ENCODE measurements at regions not wholly inside any gene's neighbourhood (a gene's known extent, or its start where the extent isn't known, plus 50 kb on each side); places are given as distances from the start of the nearest gene placed in this dataset.

- DNase-seq (ENCODE audit: insufficient read length, low spot score) (no peak), FAIRE-seq (no peak)
- no peak for TF ChIP-seq POLR2AphosphoS5 (IDR thresholded peaks at IDR 0.05; ENCODE audit: low read depth, low read length)
- TF ChIP-seq PAX5 (IDR thresholded peaks at IDR 0.05; ENCODE audit: insufficient read depth, low read length, severe bottlenecking): no peak
- no peak for TF ChIP-seq POU2F2 (IDR thresholded peaks at IDR 0.05; ENCODE audit: low read depth, low read length)
- no peak for TF ChIP-seq SPI1 (IDR thresholded peaks at IDR 0.05; ENCODE audit: low read depth, low read length)
- TF ChIP-seq POLR2A (IDR thresholded peaks at IDR 0.05; ENCODE audit: low read depth, low read length): no peak
- no peak for TF ChIP-seq TAF1 (IDR thresholded peaks at IDR 0.05; ENCODE audit: low read depth, low read length)
These were observed 107.0 kb upstream of the ATP8B1 start for GRCh38 chr18:57910134-57910533.

DNA sequence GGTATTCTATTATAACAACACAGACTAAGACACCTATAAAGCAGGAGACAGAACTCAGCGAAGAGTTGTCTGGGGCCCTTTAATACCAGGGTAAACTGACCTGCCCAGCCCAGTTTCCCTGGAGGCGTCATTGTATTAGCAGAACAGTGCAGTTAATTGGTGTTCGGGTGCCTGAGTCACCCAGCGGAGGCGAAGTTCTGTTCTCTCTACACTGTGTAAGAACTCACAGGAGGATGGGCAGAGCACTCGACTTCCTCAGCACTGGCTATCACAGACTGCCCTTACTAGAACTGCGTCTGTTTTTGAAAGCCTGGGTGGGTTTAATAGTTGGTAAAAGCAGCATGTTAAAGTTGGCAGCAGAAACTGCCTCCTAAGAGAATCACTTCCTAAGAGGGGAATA lies 106.5 kb upstream of the ATP8B1 start:
- TF ChIP-seq PAX5 (IDR thresholded peaks at IDR 0.05; ENCODE audit: insufficient read depth, low read length, severe bottlenecking) (no peak), POLR2AphosphoS5 (IDR thresholded peaks at IDR 0.05; ENCODE audit: low read depth, low read length) (no peak), TAF1 (IDR thresholded peaks at IDR 0.05; ENCODE audit: low read depth, low read length) (no peak), POU2F2 (IDR thresholded peaks at IDR 0.05; ENCODE audit: low read depth, low read length) (no peak), SPI1 (IDR thresholded peaks at IDR 0.05; ENCODE audit: low read depth, low read length) (no peak), POLR2A (IDR thresholded peaks at IDR 0.05; ENCODE audit: low read depth, low read length) (no peak)
- FAIRE-seq (no peak), DNase-seq (ENCODE audit: insufficient read length, low spot score) (no peak)

- no peak for DNase-seq (ENCODE audit: insufficient read length, low spot score)
- TF ChIP-seq TAF1 (IDR thresholded peaks at IDR 0.05; ENCODE audit: low read depth, low read length) (no peak), POLR2A (IDR thresholded peaks at IDR 0.05; ENCODE audit: low read depth, low read length) (no peak), PAX5 (IDR thresholded peaks at IDR 0.05; ENCODE audit: insufficient read depth, low read length, severe bottlenecking) (no peak), POU2F2 (IDR thresholded peaks at IDR 0.05; ENCODE audit: low read depth, low read length) (no peak), SPI1 (IDR thresholded peaks at IDR 0.05; ENCODE audit: low read depth, low read length) (no peak), POLR2AphosphoS5 (IDR thresholded peaks at IDR 0.05; ENCODE audit: low read depth, low read length) (no peak)
- no peak for FAIRE-seq
These were observed 105.0 kb upstream of the ATP8B1 start for GRCh38 chr18:57908092-57908491.

DNA sequence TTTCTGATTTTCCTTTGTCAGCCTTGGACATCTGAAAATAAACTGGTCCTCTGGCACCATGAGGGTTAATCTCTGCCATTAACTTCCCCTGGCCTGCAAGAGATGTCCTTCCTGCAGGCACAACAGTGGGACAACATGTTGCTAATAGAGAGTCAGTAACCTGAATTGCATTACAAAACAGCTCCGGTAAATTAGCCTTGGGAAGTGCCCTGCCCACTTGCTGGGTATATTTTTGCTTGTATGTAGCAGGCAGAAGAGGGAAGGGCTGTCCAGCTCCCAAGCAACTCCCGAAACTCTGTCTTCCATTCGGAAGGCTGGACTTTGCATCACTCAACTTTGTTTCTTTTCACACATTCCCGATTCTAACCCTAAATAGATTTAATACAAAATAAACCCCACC lies 104.4 kb upstream of the ATP8B1 start:
- DNase-seq (ENCODE audit: insufficient read length, low spot score): no peak
- TF ChIP-seq TAF1 (IDR thresholded peaks at IDR 0.05; ENCODE audit: low read depth, low read length): no peak
- TF ChIP-seq POU2F2 (IDR thresholded peaks at IDR 0.05; ENCODE audit: low read depth, low read length): no peak
- no peak for TF ChIP-seq POLR2A (IDR thresholded peaks at IDR 0.05; ENCODE audit: low read depth, low read length)
- no peak for TF ChIP-seq PAX5 (IDR thresholded peaks at IDR 0.05; ENCODE audit: insufficient read depth, low read length, severe bottlenecking)
- no peak for TF ChIP-seq SPI1 (IDR thresholded peaks at IDR 0.05; ENCODE audit: low read depth, low read length)
- no peak for TF ChIP-seq POLR2AphosphoS5 (IDR thresholded peaks at IDR 0.05; ENCODE audit: low read depth, low read length)
- no peak for FAIRE-seq

- FAIRE-seq (no peak), DNase-seq (ENCODE audit: insufficient read length, low spot score) (no peak)
- TF ChIP-seq TAF1 (IDR thresholded peaks at IDR 0.05; ENCODE audit: low read depth, low read length) (no peak), POU2F2 (IDR thresholded peaks at IDR 0.05; ENCODE audit: low read depth, low read length) (no peak), POLR2AphosphoS5 (IDR thresholded peaks at IDR 0.05; ENCODE audit: low read depth, low read length) (no peak), SPI1 (IDR thresholded peaks at IDR 0.05; ENCODE audit: low read depth, low read length) (no peak), POLR2A (IDR thresholded peaks at IDR 0.05; ENCODE audit: low read depth, low read length) (no peak), PAX5 (IDR thresholded peaks at IDR 0.05; ENCODE audit: insufficient read depth, low read length, severe bottlenecking) (no peak)
These were observed 103.7 kb upstream of the ATP8B1 start for GRCh38 chr18:57906852-57907251.

DNA sequence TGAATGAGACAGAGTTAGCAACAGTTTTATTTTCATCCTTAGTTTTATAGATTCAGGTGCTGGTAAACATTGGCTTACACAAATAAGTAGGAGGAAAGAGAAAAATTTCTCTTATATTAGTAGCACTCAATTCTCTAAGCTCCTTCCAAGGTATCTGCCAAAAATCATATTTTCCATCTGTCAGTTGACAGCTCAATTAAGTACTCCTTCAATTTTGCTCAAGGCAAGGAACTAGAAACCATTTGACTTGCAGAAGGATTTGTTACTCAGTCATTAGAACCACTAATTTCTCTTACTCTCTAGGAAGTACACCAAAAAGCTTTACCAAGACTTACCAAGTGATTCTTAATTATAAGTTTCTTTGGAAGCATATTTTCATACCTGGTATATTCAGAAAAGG lies 101.4 kb upstream of the ATP8B1 start:
- no peak for TF ChIP-seq PAX5 (IDR thresholded peaks at IDR 0.05; ENCODE audit: insufficient read depth, low read length, severe bottlenecking)
- TF ChIP-seq POU2F2 (IDR thresholded peaks at IDR 0.05; ENCODE audit: low read depth, low read length): no peak
- no peak for TF ChIP-seq TAF1 (IDR thresholded peaks at IDR 0.05; ENCODE audit: low read depth, low read length)
- no peak for TF ChIP-seq POLR2A (IDR thresholded peaks at IDR 0.05; ENCODE audit: low read depth, low read length)
- TF ChIP-seq SPI1 (IDR thresholded peaks at IDR 0.05; ENCODE audit: low read depth, low read length): no peak
- no peak for TF ChIP-seq POLR2AphosphoS5 (IDR thresholded peaks at IDR 0.05; ENCODE audit: low read depth, low read length)
- DNase-seq (ENCODE audit: insufficient read length, low spot score): no peak
- no peak for FAIRE-seq

DNA sequence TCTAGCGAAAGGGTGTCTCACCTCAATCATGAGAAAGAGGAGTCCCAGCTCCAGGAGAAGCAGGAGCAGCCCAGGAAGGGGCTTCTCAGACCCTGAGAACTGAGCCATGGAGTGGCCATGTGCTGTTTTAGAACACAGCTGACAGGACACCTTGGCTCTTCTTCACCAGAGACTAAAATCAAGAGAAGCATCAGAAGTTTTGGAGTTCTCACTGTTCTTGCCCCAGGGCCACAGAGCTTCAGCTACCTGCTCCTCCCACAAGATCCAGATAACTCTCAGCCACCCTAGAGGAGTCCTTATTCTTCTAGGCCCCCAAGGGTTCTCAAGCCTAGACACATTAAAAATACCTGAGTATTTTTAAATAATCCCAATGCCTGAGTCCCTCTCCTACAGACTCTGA lies 99.6 kb upstream of the ATP8B1 start:
- no peak for FAIRE-seq
- DNase-seq (ENCODE audit: insufficient read length, low spot score): no peak
- TF ChIP-seq SPI1 (IDR thresholded peaks at IDR 0.05; ENCODE audit: low read depth, low read length) (no peak), TAF1 (IDR thresholded peaks at IDR 0.05; ENCODE audit: low read depth, low read length) (no peak), POU2F2 (IDR thresholded peaks at IDR 0.05; ENCODE audit: low read depth, low read length) (no peak), POLR2A (IDR thresholded peaks at IDR 0.05; ENCODE audit: low read depth, low read length) (no peak), POLR2AphosphoS5 (IDR thresholded peaks at IDR 0.05; ENCODE audit: low read depth, low read length) (no peak), PAX5 (IDR thresholded peaks at IDR 0.05; ENCODE audit: insufficient read depth, low read length, severe bottlenecking) (no peak)

GRCh38 chr18:57901825-57902589 lies 98.9 kb upstream of the ATP8B1 start:
- no peak for DNase-seq (ENCODE audit: insufficient read length, low spot score)
- no peak for TF ChIP-seq TAF1 (IDR thresholded peaks at IDR 0.05; ENCODE audit: low read depth, low read length)
- no peak for TF ChIP-seq POLR2A (IDR thresholded peaks at IDR 0.05; ENCODE audit: low read depth, low read length)
- no peak for TF ChIP-seq POLR2AphosphoS5 (IDR thresholded peaks at IDR 0.05; ENCODE audit: low read depth, low read length)
- no peak for TF ChIP-seq SPI1 (IDR thresholded peaks at IDR 0.05; ENCODE audit: low read depth, low read length)
- TF ChIP-seq POU2F2 (IDR thresholded peaks at IDR 0.05; ENCODE audit: low read depth, low read length): no peak
- TF ChIP-seq PAX5 (IDR thresholded peaks at IDR 0.05; ENCODE audit: insufficient read depth, low read length, severe bottlenecking): no peak
- no peak for FAIRE-seq

DNA sequence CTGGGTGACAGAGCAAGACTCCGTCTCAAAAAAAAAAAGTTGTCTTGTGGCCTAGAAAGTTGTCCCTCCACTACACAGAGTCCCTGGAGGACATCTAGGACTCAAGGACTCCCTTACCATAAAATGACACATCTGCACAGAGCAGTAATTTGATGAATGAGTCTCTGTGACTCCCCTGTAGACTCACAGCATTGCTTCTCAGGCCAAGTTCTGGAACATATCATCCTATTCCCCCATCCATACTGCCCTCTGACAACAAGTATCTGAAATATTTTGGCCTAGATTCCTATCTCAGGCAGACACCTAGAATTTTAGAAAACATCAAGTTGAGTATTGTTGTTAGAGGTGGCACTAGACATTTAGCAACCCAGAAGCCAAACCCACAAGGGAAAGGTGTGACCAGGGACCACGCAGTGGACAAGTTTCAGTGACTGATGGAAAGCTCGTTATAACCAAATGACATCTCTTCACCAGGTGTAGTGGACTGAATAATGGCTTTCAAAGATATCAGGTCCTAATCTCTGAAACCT lies 97.9 kb upstream of the ATP8B1 start:
- TF ChIP-seq SPI1 (IDR thresholded peaks at IDR 0.05; ENCODE audit: low read depth, low read length) (no peak), POLR2A (IDR thresholded peaks at IDR 0.05; ENCODE audit: low read depth, low read length) (no peak), POU2F2 (IDR thresholded peaks at IDR 0.05; ENCODE audit: low read depth, low read length) (no peak), POLR2AphosphoS5 (IDR thresholded peaks at IDR 0.05; ENCODE audit: low read depth, low read length) (no peak), PAX5 (IDR thresholded peaks at IDR 0.05; ENCODE audit: insufficient read depth, low read length, severe bottlenecking) (no peak), TAF1 (IDR thresholded peaks at IDR 0.05; ENCODE audit: low read depth, low read length) (no peak)
- no peak for FAIRE-seq
- DNase-seq (ENCODE audit: insufficient read length, low spot score): no peak
